NCI-H2227 treated with DMSO at 0.1 percent for 48 hours (cell line): ENCODE measurements at regions not wholly inside any gene's neighbourhood (a gene's known extent, or its start where the extent isn't known, plus 50 kb on each side); places are given as distances from the start of the nearest gene placed in this dataset.
"Not testable (repeated sequence)": the region's sequence is repeated elsewhere in the genome, so short reads cannot be mapped to it uniquely, and the experiment has no call there.

Experiments used
- DNase-seq: peaks from one replicate; lab custom pipeline; 2025; lab: John Stamatoyannopoulos, UW

GRCh38 chr11:116044520-116044919 lies 540.3 kb upstream of the CADM1 start:
- DNase-seq: no peak

- DNase-seq: no peak
Measured at GRCh38 chr11:116043857-116044256, 539.6 kb upstream of the CADM1 start.

GRCh38 chr11:116043059-116043458 lies 538.8 kb upstream of the CADM1 start:
- DNase-seq: not testable (repeated sequence)

GRCh38 chr11:116042146-116042545 lies 537.9 kb upstream of the CADM1 start:
- no peak for DNase-seq

GRCh38 chr11:116037861-116038260 lies 533.6 kb upstream of the CADM1 start:
- no peak for DNase-seq

- DNase-seq: no peak
Measured at GRCh38 chr11:116035977-116036376, 531.8 kb upstream of the CADM1 start.

GRCh38 chr11:116033931-116034553 lies 529.8 kb upstream of the CADM1 start:
- no peak for DNase-seq

GRCh38 chr11:116030697-116031331 lies 526.6 kb upstream of the CADM1 start:
- DNase-seq: no peak

GRCh38 chr11:116028506-116028905 lies 524.3 kb upstream of the CADM1 start:
- DNase-seq: not testable (repeated sequence)

GRCh38 chr11:115999437-115999836 lies 495.2 kb upstream of the CADM1 start:
- DNase-seq: no peak

GRCh38 chr11:115996808-115997188 lies 492.6 kb upstream of the CADM1 start:
- no peak for DNase-seq

- no peak for DNase-seq
Measured at GRCh38 chr11:115996125-115996807, 492.1 kb upstream of the CADM1 start.

- no peak for DNase-seq
Measured at GRCh38 chr11:115993590-115993989, 489.4 kb upstream of the CADM1 start.

- no peak for DNase-seq
Measured at GRCh38 chr11:115990004-115990447, 485.8 kb upstream of the CADM1 start.

GRCh38 chr11:115985896-115986295 lies 481.7 kb upstream of the CADM1 start:
- no peak for DNase-seq

GRCh38 chr11:115984228-115984627 lies 480.0 kb upstream of the CADM1 start:
- DNase-seq: no peak

GRCh38 chr11:115982666-115983065 lies 478.5 kb upstream of the CADM1 start:
- DNase-seq: no peak

- DNase-seq: no peak
Measured at GRCh38 chr11:115981814-115982471, 477.7 kb upstream of the CADM1 start.

GRCh38 chr11:115981104-115981481 lies 476.9 kb upstream of the CADM1 start:
- no peak for DNase-seq

- DNase-seq: no peak
Measured at GRCh38 chr11:115980337-115981103, 476.3 kb upstream of the CADM1 start.

GRCh38 chr11:115974703-115975102 lies 470.5 kb upstream of the CADM1 start:
- DNase-seq: no peak

- not testable (repeated sequence) for DNase-seq
Measured at GRCh38 chr11:115967203-115967602, 463.0 kb upstream of the CADM1 start.
